Body of pancreas (tissue), 4 donors: ENCODE measurements at regions not wholly inside any gene's neighbourhood (a gene's known extent, or its start where the extent isn't known, plus 50 kb on each side); places are given as distances from the start of the nearest gene placed in this dataset.

ENCODE experiments used
- CTCF ChIP-seq, 7 experiments: fragments of 450-650 bp in 4 of 7; fragments of 200-600 bp in 3 of 7; sonication (generic) in 3 of 7; IDR thresholded peaks; one replicate each; pipeline ENCODE4 v1.5.1; 2016 to 2019; ENCODE audit warnings: antibody characterized with exemption in 7 of 7
- POLR2A ChIP-seq, 3 donors: fragments of 450-650 bp; IDR thresholded peaks; one replicate each; pipeline ENCODE4 v1.6.1; 2016; ENCODE audit warnings: antibody characterized with exemption in 3 of 3, mild to moderate bottlenecking in 2 of 3

- TF ChIP-seq POLR2A (IDR thresholded peaks at IDR 0.05) (no peak), CTCF (IDR thresholded peaks at IDR 0.05) (no peak)
Observed at GRCh38 chr7:114806590-114807162, 115.2 kb upstream of the MDFIC start.
